ENCODE measurements at regions not wholly inside any gene's neighbourhood (a gene's known extent, or its start where the extent isn't known, plus 50 kb on each side); places are given as distances from the start of the nearest gene placed in this dataset.

DNA sequence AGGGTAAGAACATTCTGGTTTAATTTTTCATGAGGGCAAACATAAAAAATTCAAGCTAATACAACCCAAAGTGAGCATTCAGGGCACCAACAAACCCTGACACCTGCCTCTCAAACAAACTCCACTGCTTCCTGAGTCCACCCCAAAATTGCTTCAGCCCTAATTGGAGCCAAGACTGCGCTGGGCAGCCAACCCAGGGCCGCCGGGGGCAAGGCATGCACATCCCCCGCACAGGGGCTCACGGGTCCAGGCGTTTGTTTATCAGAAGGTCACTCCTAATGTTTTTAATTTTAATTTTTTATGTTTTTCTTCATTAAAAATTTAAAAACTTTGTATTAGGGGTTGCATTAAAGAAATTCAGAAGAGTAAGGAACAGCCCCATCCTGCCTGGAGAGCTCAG lies 459.1 kb upstream of the CDH4 start:
- intact Hi-C loops (cut with DNase I): no loop called here
- H3K4me1 ChIP-seq (ENCODE audit: insufficient read depth): no peaks in the 10 kb centered on the region
- 46 to 68% (median 53%) methylated on average over 6 of the region's 6 CpGs for WGBS, 3 donors
- no peaks in the 10 kb centered on the region for H3K9me3 ChIP-seq
- no peak overlapping the region for H3K27ac ChIP-seq
- no peaks in the 10 kb centered on the region for H3K36me3 ChIP-seq
- no peak for DNase-seq
- no peaks in the 10 kb centered on the region for H3K27me3 ChIP-seq
- TF ChIP-seq POLR2A (IDR thresholded peaks at IDR 0.05): no peak
- no peak for TF ChIP-seq CTCF (IDR thresholded peaks at IDR 0.05)
- no peak overlapping the region for H3K4me3 ChIP-seq

- no peak for DNase-seq
- WGBS, 3 donors: 89 to 97% (median 91%) methylated on average over 4 of the region's 4 CpGs
- H3K27ac ChIP-seq: no peak overlapping the region
- TF ChIP-seq EP300 (IDR thresholded peaks at IDR 0.05) (no peak), POLR2A (IDR thresholded peaks at IDR 0.05) (no peak), CTCF (IDR thresholded peaks at IDR 0.05) (no peak)
- intact Hi-C loops (cut with DNase I): no loop called here
- no peaks in the 10 kb centered on the region for H3K4me1 ChIP-seq (ENCODE audit: insufficient read depth)
- H3K36me3 ChIP-seq: no peaks in the 10 kb centered on the region
- H3K9me3 ChIP-seq: no peaks in the 10 kb centered on the region
- no peaks in the 10 kb centered on the region for H3K27me3 ChIP-seq
- no peak overlapping the region for H3K4me3 ChIP-seq
Measured at GRCh38 chr20:60794674-60795073, 457.4 kb upstream of the CDH4 start.

GRCh38 chr20:60795651-60796050 lies 456.4 kb upstream of the CDH4 start:
- no peak for TF ChIP-seq EP300 (IDR thresholded peaks at IDR 0.05)
- TF ChIP-seq POLR2A (IDR thresholded peaks at IDR 0.05): no peak
- TF ChIP-seq CTCF (IDR thresholded peaks at IDR 0.05): no peak

DNA sequence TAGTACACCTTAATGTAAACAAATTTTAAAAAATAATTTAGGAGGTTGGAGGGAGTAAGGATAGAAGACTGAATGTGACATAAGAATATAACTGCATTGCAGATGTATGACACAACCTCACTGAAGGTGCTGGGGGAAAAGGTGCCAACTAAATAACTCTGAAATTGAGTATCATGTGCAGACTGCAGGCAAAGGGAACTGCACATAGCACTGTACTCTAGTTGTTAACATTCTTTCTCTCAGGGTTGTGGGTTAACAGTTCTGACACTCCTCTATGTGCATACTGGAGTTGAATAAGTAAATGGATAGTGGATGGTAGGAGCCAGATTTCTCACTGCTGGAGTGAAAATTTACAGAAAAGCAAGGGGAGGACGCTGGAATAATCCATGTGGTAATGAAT lies 451.9 kb upstream of the CDH4 start:
- Histone ChIP-seq H3K27me3 (no peaks in the 10 kb centered on the region), H3K27ac (no peak overlapping the region), H3K4me1 (ENCODE audit: insufficient read depth) (no peaks in the 10 kb centered on the region), H3K36me3 (no peaks in the 10 kb centered on the region), H3K9me3 (no peaks in the 10 kb centered on the region), H3K4me3 (no peak overlapping the region)
- intact Hi-C loops (cut with DNase I): no loop called here
- 58 to 84% (median 65%) methylated on average over 1 of the region's 1 CpG for WGBS, 3 donors
- DNase-seq: no peak
- no peak for TF ChIP-seq EP300 (IDR thresholded peaks at IDR 0.05)
- TF ChIP-seq CTCF (IDR thresholded peaks at IDR 0.05): no peak
- TF ChIP-seq POLR2A (IDR thresholded peaks at IDR 0.05): no peak

More at GRCh38 chr20:60795651-60796050, 456.4 kb upstream of the CDH4 start:
- no peak overlapping the region for H3K4me3 ChIP-seq
- H3K27me3 ChIP-seq: no peaks in the 10 kb centered on the region
- H3K9me3 ChIP-seq: no peaks in the 10 kb centered on the region
- intact Hi-C loops (cut with DNase I): no loop called here
- H3K27ac ChIP-seq: no peak overlapping the region
- no peak for DNase-seq
- WGBS, 3 donors: 78 to 89% (median 79%) methylated on average over 1 of the region's 1 CpG
- H3K36me3 ChIP-seq: no peaks in the 10 kb centered on the region
- no peaks in the 10 kb centered on the region for H3K4me1 ChIP-seq (ENCODE audit: insufficient read depth)

- Histone ChIP-seq H3K27ac (no peak overlapping the region), H3K4me1 (ENCODE audit: insufficient read depth) (no peaks in the 10 kb centered on the region), H3K27me3 (no peaks in the 10 kb centered on the region), H3K36me3 (no peaks in the 10 kb centered on the region), H3K9me3 (no peaks in the 10 kb centered on the region), H3K4me3 (no peak overlapping the region)
- WGBS, 3 donors: 68 to 78% (median 70%) methylated on average over 5 of the region's 5 CpGs
- no peak for DNase-seq
- intact Hi-C loops (cut with DNase I): no loop called here
- no peak for TF ChIP-seq POLR2A (IDR thresholded peaks at IDR 0.05)
- no peak for TF ChIP-seq CTCF (IDR thresholded peaks at IDR 0.05)
- no peak for TF ChIP-seq EP300 (IDR thresholded peaks at IDR 0.05)
Measured at GRCh38 chr20:60802676-60803075, 449.4 kb upstream of the CDH4 start.
